Calu3 (cell line): ENCODE measurements at regions not wholly inside any gene's neighbourhood (a gene's known extent, or its start where the extent isn't known, plus 50 kb on each side); places are given as distances from the start of the nearest gene placed in this dataset.

Experiments used
- BruUV-seq: library from RNA; stranded (reverse); fragments of 400-500 nt; replicated peaks from 2 replicates; lab custom pipeline; 2021; lab: Mats Ljungman, UMichigan
- CTCF ChIA-PET: fragments of 300-600 bp; sonication (Branson Sonifier 250); formaldehyde crosslinking; loops from one replicate; lab custom pipeline; 2022; ENCODE audit warnings: antibody characterized with exemption; lab: Charles Lee
- DNase-seq: peaks from one replicate; pipeline ENCODE4 v3.0.0; 2022
- H3K27ac Mint-ChIP-seq: one replicate; pipeline ENCODE4 v1.8.0; 2022; ENCODE audit warnings: mixed read lengths; ENCODE audit not compliant: unreplicated experiment
- H3K27me3 Mint-ChIP-seq: one replicate; pipeline ENCODE4 v1.8.0; 2022; ENCODE audit warnings: mixed read lengths; ENCODE audit not compliant: unreplicated experiment
- H3K36me3 Mint-ChIP-seq: one replicate; pipeline ENCODE4 v1.8.0; 2022; ENCODE audit warnings: mild to moderate bottlenecking, moderate library complexity, mixed read lengths; ENCODE audit not compliant: insufficient read depth, unreplicated experiment
- H3K4me1 Mint-ChIP-seq: one replicate; pipeline ENCODE4 v1.8.0; 2022; ENCODE audit warnings: mild to moderate bottlenecking, low read depth, mixed read lengths; ENCODE audit not compliant: unreplicated experiment
- H3K4me3 Mint-ChIP-seq: one replicate; pipeline ENCODE4 v1.8.0; 2022; ENCODE audit warnings: mild to moderate bottlenecking, low read depth, moderate library complexity, mixed read lengths; ENCODE audit not compliant: unreplicated experiment
- H3K9me3 Mint-ChIP-seq: one replicate; pipeline ENCODE4 v1.8.0; 2022; ENCODE audit warnings: low read depth, mixed read lengths; ENCODE audit not compliant: unreplicated experiment
- intact Hi-C: fragments of 100-400 bp; cut with micrococcal nuclease; formaldehyde crosslinking; loops from one replicate; pipeline ENCODE4 v1.10.0; 2022; ENCODE audit not compliant: unreplicated experiment
- TF ChIP-seq, protein P1 (sequence below): fragments of 200-600 bp; IDR thresholded peaks from one replicate; pipeline ENCODE4 v1.8.0; 2022; ENCODE audit warnings: antibody characterized with exemption; ENCODE audit not compliant: unreplicated experiment

DNA sequence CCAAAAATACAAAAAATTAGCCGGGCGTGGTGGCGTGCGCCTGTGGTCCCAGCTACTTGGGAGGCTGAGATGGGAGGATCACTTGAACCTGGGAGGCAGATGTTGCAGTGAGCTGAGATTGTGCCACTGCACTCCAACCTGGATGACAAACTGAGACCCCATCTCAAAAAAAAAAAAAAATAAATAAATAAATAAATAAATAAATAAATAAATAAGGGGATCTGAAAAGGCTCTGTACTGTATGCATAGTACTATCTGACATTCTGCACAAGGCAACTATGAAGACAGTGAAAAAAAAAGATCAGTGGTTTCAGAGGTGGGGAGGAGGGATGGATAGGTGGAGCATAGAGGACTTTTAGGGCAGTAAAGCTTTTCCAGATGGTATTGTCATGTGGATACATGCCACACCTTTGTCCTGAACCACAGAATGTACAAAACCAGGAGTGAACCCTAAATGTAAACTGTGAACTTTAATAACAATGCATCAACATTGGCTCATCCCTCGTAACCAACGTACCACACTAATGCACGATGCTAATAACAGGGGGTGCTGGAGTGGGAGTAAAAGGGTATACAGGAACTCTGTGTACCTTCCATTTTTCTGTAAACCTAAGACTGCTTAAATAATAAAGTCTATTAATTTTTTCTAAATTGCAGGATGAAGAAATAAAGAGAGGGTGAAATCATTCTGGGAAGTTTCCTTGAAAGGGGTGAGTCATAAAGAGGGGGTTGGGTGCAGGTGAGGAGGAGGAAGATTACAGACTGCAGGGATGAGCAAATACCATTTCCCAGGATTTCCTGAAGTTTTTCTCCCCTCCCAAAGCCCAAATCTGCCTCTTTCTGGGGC lies 155.8 kb upstream of the SDK2 start:
- CTCF ChIA-PET, result no interaction called here
- no peaks in the 10 kb centered on the region for H3K36me3 Mint-ChIP-seq
- peaks cover 21% of the 10 kb centered on the region for H3K4me1 Mint-ChIP-seq
- TF ChIP-seq, protein P1, sequence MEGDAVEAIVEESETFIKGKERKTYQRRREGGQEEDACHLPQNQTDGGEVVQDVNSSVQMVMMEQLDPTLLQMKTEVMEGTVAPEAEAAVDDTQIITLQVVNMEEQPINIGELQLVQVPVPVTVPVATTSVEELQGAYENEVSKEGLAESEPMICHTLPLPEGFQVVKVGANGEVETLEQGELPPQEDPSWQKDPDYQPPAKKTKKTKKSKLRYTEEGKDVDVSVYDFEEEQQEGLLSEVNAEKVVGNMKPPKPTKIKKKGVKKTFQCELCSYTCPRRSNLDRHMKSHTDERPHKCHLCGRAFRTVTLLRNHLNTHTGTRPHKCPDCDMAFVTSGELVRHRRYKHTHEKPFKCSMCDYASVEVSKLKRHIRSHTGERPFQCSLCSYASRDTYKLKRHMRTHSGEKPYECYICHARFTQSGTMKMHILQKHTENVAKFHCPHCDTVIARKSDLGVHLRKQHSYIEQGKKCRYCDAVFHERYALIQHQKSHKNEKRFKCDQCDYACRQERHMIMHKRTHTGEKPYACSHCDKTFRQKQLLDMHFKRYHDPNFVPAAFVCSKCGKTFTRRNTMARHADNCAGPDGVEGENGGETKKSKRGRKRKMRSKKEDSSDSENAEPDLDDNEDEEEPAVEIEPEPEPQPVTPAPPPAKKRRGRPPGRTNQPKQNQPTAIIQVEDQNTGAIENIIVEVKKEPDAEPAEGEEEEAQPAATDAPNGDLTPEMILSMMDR, result no peak
- DNase-seq, result no peak
- no peak overlapping the region for H3K27ac Mint-ChIP-seq
- intact Hi-C loops, result no loop called here
- peaks cover 6% of the 10 kb centered on the region for H3K9me3 Mint-ChIP-seq
- peaks cover 41% of the 10 kb centered on the region for H3K27me3 Mint-ChIP-seq
- BruUV-seq, result no TSS peak
- no peak overlapping the region for H3K4me3 Mint-ChIP-seq

DNA sequence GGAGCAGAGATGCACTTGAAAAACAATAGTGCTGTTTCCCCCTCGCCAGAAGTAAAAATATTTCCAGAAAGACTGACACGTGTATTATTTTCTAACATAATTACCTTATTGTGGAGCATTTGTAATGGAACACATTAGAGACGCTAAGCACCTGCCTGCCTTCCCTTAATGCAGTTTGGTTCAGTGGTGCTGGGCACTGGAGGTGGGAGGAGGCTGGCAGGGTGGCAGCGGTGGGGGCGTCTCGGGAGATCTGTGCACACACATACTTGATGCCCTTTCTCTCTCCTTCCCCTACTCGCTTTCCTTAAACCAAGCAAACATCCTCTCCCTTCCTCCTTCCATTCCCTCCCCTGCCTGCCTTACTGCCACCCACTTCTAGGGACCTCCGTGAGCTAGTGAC lies 156.6 kb upstream of the SDK2 start:
- no peak for DNase-seq
- TF ChIP-seq, protein P1, result no peak
- H3K36me3 Mint-ChIP-seq, result no peaks in the 10 kb centered on the region
- H3K27me3 Mint-ChIP-seq, result peaks cover 49% of the 10 kb centered on the region
- peaks cover 21% of the 10 kb centered on the region for H3K4me1 Mint-ChIP-seq
- no peak overlapping the region for H3K4me3 Mint-ChIP-seq
- intact Hi-C loops, result no loop called here
- CTCF ChIA-PET, result no interaction called here
- BruUV-seq, result no TSS peak
- H3K9me3 Mint-ChIP-seq, result peaks cover 9% of the 10 kb centered on the region
- no peak overlapping the region for H3K27ac Mint-ChIP-seq

DNA sequence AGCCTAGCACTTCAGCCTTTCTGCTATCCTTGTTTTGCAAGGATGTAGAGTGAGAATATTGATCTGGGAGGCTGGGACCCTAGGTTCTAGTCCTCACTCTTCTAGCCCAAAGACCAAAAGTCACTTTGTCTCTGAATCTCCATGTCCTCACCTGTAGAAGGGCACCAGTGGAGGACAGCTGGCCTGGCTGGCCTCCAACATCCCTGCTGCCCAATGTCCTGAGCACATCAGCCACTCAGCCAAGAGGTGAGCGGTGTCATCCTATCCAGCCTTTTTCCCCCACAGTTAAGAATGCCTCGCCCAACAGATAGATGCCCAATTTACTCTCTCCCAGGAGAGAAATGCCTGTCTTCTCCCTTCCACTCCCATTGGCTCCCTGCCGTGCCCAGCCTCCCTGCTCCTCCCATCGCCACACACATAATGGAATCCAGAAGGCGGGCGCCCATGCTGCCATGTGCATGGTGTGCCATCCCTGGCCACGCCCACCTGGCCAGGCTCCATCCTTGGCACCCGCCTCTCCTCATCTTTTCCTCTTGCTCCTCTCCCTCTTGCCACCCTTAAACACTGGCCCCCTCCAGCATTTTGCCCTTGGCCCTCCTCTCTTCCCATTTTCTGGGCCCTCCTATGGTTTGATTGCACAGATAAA lies 157.3 kb upstream of the SDK2 start:
- no peak overlapping the region for H3K4me3 Mint-ChIP-seq

DNA sequence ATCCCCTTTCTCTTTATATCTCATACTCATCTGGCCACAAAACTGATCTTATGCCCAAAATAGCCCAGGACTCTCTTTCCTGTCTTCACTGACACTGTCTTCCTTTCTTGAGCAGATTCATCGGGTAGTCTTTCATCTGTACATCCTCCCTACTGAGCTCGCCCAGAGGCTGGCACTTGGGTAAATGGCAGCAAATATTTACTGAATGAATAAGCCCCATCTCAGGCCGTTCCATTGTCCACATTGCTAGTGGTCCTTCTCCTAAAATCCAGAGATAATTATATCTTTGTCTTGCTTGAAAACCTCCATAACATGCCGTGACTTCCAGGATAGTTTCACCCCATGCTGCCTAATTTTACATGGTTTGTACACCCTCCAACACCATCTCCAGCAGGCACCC lies 158.1 kb upstream of the SDK2 start:
- Mint-ChIP-seq H3K27ac (no peak overlapping the region), H3K36me3 (no peaks in the 10 kb centered on the region), H3K4me1 (peaks cover 12% of the 10 kb centered on the region), H3K27me3 (peaks cover 45% of the 10 kb centered on the region), H3K4me3 (no peak overlapping the region), H3K9me3 (peaks cover 9% of the 10 kb centered on the region)
- intact Hi-C loops, result no loop called here
- TF ChIP-seq, protein P1, result no peak
- no peak for DNase-seq
- CTCF ChIA-PET, result no interaction called here
- BruUV-seq, result no TSS peak

More for the DNA sequence above, 157.3 kb upstream of the SDK2 start:
- BruUV-seq, result no TSS peak
- CTCF ChIA-PET, result no interaction called here
- Mint-ChIP-seq H3K27ac (no peak overlapping the region), H3K4me1 (peaks cover 19% of the 10 kb centered on the region), H3K36me3 (no peaks in the 10 kb centered on the region), H3K9me3 (peaks cover 9% of the 10 kb centered on the region), H3K27me3 (peaks cover 50% of the 10 kb centered on the region)
- DNase-seq, result no peak
- intact Hi-C loops, result no loop called here
- TF ChIP-seq, protein P1, result no peak
